ENCODE measurements at regions not wholly inside any gene's neighbourhood (a gene's known extent, or its start where the extent isn't known, plus 50 kb on each side); places are given as distances from the start of the nearest gene placed in this dataset.

DNA sequence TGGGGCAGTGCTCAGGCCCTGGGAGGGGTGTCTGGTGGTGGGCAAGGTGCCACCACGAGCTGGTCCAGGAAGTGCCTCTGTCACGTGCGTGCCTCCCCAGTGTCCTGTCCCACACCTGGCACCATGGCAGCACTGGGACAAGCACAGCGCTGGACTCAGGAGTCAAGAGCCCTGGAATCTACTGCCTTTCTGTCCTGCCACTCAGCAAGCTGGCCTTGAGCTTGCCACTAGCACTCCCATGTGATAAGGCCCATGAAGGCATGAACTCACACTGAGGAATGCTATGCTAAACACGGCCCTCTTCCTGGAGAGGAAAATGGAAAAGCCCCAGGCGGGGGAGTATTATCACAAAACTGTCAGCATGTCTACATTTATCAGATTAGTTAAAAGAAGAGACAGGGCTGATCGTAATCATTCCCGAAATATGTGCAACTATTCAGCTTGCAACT, 50.7 kb upstream of the SLC35C1 start:
- TF ChIP-seq, protein P1, sequence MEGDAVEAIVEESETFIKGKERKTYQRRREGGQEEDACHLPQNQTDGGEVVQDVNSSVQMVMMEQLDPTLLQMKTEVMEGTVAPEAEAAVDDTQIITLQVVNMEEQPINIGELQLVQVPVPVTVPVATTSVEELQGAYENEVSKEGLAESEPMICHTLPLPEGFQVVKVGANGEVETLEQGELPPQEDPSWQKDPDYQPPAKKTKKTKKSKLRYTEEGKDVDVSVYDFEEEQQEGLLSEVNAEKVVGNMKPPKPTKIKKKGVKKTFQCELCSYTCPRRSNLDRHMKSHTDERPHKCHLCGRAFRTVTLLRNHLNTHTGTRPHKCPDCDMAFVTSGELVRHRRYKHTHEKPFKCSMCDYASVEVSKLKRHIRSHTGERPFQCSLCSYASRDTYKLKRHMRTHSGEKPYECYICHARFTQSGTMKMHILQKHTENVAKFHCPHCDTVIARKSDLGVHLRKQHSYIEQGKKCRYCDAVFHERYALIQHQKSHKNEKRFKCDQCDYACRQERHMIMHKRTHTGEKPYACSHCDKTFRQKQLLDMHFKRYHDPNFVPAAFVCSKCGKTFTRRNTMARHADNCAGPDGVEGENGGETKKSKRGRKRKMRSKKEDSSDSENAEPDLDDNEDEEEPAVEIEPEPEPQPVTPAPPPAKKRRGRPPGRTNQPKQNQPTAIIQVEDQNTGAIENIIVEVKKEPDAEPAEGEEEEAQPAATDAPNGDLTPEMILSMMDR (IDR thresholded peaks at IDR 0.05): no peak
- no peak for TF ChIP-seq POLR2A (IDR thresholded peaks at IDR 0.05)

All from tibial nerve (tissue), 3 donors.